Posterior cingulate gyrus (tissue), 11 donors: ENCODE measurements at regions not wholly inside any gene's neighbourhood (a gene's known extent, or its start where the extent isn't known, plus 50 kb on each side); places are given as distances from the start of the nearest gene placed in this dataset.
A peak's percentile ranks its signal among the peaks of the same experiment; 100 is the strongest.

Experiments used
- DNase-seq, 10 donors: peaks; one replicate each; pipeline versions ENCODE4 v3.0.0 to v3.0.0-alpha.2; 2020 to 2021; ENCODE audit warnings: mixed read lengths in 3 of 10
- intact Hi-C: fragments of 100-400 bp; cut with DNase I; formaldehyde crosslinking; loops from one replicate; pipeline ENCODE4 v1.15.1; 2023

DNA sequence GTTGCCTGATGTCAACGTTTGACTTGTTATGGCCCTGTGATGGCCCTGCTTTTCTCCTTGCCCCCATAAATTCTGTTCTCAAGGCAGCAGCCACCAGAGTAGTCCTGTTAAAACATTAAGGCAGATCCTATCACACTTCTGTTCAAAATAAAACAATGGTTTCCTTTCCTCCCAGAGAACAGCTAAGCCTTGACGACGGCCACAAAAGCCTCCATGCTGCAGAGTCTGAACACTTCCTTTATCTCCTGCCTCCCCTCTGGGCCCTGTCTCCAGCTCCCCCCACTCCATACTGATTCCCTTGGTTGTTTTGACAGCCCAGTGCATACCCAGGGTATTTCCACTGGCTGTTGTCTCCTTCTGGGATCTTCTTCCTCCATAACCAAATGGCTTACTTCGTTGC is 618.1 kb downstream of the MED13L start:
- intact Hi-C loops: no loop called here
- no peak for DNase-seq

DNA sequence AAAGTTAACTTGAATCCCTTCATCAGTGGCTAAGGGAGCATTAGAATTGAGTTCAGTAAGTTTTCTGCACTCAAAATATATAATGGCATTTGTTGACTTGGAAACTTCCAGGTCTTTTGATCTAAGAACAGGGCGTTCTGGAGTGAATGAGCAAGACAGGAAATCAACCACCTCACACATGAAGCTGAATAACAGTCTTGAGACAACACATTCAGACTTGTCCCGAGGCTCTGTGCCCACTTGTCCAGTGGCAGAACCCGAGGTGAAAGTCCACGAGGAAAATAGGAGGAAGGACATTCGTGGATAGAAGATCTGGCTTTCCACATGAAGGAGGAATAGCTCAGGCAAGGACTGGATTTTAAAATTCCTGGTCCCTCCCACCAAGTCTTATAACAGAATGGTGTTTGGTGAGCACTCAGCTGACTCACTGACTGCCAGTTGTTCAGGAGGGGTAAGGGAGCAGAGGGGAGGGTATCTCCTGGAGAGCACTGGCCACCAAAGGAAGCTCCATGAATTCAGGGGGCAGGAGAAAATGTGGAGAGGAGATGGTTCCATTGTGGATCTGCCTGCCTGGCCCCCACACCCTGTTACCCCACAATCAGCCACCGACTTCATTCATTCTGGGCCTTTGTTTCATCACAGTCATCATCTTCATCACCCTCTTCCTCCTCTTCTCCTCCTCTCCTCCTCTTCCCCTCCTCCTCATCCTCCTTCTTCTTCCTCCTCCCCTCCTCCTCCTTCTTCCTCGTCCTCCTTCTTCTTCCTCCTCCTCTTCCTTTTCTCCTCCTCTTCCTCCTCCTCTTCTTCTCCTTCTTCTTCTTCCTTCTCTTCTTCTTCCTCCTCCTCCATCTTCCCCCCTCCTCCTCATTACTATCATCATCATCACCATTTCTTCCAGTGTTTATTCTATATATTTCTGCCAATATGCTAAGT is 620.1 kb downstream of the MED13L start:
- DNase-seq: no peak
- intact Hi-C loops: no loop called here

DNA sequence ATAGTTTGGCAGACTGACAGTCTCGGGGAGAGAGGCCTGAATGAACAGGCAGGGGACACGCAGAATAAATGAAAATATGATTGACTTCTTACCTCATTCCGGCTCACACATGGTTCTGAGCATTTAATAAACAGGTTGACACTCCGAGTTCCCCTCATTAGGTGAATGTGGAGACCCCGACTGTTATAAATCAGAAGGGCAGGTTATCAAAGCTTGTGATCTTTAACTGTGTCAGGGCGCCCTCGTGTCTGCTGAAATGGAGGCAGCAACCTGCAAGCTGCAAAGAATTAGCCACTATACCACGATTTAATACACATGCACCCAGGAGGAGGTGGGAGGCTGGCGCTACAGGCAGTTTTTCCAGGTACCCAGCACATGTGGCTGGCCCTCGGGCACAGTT is 627.5 kb downstream of the MED13L start:
- no peak for DNase-seq
- intact Hi-C loops: no loop called here

DNA sequence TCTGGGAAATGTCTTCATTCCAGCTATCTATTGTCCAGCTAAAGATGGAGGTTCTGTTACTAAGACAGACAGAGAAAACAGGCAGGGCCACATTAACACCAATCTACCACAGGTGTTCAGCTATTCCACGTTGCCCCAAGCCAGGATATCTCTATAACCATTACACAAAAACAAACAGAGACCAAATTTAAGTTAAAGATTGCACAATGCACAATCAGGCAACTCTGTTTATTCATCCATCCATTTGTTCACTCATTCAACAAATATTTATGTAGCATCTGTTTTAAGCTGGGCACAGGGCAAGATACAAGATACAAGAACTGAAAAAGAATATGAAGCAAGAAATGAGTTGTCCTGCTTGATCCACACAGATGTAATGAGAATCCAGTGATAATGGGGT is 629.0 kb downstream of the MED13L start:
- DNase-seq: no peak
- intact Hi-C loops: no loop called here

DNA sequence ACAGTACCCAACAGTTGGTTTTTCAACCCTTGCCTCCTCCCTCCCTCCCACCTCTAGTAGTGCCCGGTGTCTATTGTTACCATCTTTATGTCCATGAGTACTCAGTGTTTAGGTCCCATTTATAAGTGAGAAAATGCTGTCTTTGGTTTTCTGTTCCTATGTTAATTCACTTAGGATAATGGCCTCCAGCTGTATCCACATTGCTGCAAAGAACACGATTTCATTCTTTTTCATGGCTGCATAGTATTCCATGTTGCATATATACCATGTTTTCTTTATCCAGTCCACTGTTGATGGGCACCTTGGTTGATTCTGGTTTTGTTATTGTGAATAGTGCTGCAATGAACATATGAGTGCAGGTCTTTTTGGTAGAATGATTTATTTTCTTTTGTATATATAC is 631.3 kb downstream of the MED13L start:
- intact Hi-C loops: no loop called here
- DNase-seq: no peak

DNA sequence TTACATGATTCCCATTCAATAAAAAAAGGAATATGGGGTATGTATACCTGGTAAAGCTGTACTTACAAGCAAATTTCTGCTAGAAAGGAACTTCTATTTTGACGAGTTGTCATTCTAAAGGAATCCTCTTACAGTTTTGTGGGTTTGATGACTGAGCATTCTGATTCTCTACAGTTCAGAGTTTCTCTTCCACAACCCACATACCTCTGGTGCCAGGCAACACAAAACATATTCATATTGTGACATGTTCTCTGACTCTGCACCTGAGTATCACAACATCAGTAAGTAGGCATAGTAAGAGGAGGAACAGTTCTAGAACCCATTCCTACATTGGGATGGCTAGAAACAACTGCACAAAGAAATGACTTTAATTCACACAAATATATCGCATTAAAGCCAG is 636.6 kb downstream of the MED13L start:
- intact Hi-C loops: no loop called here
- DNase-seq: no peak

DNA sequence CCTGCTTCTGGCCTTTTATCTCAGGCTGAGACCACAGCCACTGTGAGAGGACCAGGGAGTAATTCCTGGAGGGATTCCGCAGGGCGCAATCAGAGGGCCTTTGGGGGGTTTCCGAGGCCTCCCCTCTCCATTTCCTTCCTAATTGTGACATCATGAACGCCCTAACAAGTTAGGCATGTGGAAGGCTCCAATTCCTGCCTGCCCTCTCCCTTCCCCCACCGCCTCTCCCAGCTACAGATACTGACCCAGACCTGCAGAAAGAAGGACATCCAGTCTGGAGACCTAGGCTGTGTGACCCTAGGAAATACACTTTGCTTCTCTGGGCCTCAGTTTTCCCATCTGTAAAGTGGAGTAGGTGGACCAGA is 637.9 kb downstream of the MED13L start:
- no peak for DNase-seq
- intact Hi-C loops: no loop called here

DNA sequence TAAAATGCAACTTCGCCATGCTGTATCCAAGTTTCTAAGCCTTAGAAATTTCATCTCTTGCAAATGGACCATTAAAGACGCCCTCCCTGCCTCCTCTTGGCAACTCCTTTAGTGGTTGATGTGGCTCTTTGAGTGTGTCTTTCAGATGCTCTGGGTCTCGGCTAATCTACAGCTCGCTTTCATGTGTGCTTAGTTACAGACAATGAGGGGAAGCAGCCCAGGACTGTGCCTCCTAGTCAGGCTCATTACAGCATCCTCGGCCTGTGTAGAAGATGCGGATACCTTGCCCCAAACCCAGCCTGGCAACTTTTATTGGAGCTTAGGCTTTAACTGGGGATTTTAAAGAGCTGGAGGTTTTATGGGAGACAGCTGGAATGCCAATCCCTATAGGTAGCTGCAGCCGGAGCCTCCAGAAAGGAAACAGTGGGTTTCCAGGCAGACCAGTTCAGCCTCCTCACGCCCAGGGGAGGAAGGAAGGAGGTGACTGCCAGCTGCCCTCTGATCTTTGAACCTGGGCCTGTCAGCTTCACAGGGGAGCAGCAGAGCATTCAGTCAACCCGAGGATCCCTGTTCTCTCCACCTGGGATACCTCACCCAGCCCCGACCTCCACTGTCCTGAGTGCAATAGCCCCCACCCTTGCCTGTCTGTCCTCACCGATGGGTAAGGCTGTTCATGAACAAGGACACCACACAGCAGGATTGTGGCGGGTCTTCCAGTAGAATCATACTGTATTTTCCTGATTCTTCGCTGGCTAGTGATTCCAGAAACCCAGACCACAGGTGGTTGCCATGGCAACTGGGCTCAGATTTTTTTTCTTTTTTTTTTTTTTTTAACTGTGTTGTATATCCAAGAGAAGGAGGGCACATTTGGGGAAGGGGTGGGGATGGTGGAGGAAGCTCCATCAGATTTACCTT is 638.5 kb downstream of the MED13L start:
- intact Hi-C loops: no loop called here

DNA sequence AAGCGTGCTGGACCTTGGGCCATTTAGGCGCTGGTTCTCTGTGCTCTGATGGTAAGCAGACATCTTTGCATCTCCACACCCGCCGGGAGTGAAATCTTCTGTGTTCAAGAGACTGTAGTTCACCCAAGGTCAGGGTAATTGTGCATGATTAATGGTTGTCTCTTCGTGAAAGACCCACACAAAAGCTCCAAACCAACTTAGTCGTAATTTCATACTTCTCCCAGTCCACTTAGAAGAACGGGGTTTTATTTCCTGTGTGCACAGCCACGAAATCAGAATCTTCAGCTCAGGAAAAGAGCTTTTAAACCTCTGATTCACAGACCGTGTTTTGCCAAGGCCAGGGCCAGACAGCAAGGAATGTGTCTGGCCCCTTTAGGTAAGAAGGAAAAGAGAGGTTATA is 640.9 kb downstream of the MED13L start:
- intact Hi-C loops: loop anchor here (1.0 kb wide), 1 partner anchor 17 kb away; no protein-coding TSS in a partner anchor
- no peak for DNase-seq

More for the DNA sequence above, 638.5 kb downstream of the MED13L start:
- no peak for DNase-seq

DNA sequence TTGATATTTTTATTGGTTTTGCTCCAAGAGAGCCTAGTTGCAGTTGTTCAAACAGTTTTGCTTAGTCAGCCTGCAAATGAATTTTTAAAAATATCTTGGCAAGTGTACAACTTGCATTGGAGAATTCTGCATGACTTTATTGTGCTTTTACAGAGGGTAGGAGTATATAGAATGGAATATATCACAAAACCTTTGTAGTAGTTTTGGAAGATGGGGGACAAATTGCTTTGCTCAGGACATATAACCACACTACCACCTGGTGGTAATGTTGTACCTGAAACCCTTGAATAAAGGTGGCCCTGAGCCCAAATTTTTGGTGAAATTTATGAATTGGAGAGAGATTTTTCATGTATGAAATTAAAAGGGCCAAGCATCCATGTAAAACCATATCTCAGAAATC is 645.2 kb downstream of the MED13L start:
- intact Hi-C loops: loop anchor here (5.0 kb wide), 1 partner anchor 965 kb away; no protein-coding TSS in a partner anchor
- no peak for DNase-seq

DNA sequence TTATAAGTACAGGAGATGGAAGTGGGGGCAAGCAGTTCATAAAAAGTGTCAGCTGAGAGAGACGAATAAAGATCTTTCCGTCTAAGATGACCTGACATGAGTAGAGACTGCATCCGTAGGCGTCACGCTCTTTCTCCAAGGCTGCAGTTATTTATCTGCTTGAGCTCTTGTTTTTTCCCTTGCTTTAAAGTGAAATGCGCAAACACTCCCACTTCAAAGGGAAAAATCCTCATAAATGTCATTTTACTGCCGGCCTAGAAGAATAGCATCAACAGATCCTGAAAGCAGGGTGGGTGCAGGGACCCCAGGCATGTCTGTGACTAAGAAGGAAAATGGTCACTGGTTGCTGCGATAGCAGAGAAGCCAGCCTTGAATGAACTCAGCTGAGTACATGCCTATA is 647.4 kb downstream of the MED13L start:
- intact Hi-C loops: loop anchor here (5.0 kb wide), 1 partner anchor 963 kb away; no protein-coding TSS in a partner anchor
- no peak for DNase-seq

DNA sequence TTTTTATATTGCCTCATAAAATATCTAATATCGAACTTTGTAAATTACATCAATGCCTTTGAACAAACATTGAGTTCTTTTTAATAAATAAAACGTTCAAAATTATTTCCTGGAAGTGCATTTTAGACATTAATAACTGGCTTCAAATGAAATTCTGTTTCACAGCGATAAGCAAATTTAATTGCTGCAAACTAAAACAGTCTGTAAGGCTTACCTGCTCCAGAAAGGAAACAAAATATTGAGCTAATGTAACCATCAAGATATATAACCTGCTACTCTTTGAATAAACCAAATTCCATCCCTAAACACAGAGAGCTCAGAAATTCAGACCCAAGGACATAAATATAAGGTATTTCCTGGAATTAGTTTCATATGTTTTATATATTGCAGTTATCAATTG is 651.3 kb downstream of the MED13L start:
- DNase-seq: no peak
- intact Hi-C loops: no loop called here

DNA sequence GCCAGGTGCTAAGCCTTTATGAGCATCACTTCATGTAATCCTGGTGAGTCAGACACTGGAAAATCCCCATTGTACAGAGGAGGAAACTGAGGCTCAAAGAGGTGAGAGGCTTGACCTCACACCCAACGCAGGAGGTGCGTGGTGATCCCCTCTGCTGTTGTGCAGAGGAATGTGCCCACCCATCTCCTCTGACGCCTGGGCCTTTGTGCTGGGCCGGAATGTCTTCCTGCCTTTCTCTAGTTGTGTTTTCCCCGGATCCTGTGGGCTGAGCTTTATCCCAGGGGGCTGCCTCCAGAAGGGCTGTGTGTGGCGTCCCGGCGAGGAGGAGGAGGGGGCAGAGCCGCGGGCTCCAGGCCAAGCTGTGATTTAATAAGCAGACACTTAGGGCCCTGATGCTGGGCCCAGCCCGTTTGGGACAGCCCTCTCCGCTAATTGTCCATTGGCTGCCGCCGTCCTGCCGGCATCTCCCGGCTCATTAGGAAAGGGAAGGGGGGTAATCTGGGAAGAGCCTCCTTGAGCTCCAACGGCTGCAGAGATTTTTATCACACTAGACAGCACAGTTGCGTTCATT is 653.6 kb downstream of the MED13L start:
- peak in 1 of 10 donors; percentile 38 for DNase-seq
- intact Hi-C loops: no loop called here

DNA sequence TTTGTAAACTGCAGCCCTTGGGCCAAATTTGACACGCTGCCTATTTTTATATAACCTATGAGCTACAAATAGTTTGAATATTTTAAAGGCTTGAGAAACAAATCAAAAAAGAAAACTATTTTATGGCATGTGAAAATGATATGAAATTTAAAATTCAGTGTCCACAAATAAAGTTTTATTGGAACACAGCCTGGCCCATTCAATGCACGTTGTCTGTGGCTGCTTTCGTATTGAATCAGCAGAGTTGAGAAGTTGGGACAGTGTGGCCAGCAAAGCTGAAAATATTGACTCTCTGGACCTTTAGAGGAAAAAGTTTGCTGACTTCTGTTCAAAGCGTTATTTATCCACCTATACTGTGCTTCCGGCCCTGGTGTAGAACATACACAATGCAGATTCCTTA is 654.2 kb downstream of the MED13L start:
- peak in 1 of 10 donors; percentile 16 for DNase-seq
- intact Hi-C loops: no loop called here

DNA sequence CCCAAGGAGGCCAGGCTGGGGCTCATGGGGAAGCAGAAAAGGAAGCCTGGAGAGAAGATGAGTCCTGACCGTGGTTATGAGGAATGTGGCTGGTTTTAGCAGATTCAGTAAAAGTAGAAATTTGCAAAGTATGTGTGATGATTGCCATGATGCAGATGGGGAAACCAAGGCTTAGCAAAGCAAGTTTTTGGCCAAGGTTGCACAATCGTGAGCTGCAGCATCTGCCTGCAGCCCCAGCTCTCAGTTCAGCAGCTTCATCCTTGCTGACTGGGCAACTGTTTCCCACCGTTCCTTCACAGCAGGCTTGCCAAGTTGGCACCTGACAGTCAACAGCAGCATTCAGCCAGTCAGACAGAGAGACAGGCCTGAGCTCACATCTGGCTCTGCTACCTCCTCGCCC is 656.7 kb downstream of the MED13L start:
- DNase-seq: peak in 1 of 10 donors; percentile 47
- intact Hi-C loops: no loop called here

DNA sequence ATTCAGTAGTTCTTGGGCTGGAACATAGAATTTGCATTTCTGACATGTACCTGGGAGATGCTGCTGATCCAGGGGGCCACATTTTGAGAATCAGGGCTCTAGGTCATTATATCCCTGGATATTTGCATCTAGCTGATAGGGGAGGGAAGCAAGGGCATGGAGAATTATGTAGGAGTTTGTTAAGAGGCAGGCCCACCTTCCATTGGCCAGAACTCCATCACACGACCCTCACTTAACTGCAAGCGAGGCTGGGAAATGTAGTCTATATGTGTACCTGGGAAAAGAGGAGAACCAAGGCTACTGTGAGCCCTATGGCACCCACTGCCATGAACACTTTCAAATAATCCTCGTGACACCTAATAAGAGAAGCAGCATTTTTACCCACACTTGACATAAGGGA is 657.6 kb downstream of the MED13L start:
- intact Hi-C loops: loop anchor here (1.0 kb wide), 1 partner anchor 16 kb away; no protein-coding TSS in a partner anchor
- no peak for DNase-seq

DNA sequence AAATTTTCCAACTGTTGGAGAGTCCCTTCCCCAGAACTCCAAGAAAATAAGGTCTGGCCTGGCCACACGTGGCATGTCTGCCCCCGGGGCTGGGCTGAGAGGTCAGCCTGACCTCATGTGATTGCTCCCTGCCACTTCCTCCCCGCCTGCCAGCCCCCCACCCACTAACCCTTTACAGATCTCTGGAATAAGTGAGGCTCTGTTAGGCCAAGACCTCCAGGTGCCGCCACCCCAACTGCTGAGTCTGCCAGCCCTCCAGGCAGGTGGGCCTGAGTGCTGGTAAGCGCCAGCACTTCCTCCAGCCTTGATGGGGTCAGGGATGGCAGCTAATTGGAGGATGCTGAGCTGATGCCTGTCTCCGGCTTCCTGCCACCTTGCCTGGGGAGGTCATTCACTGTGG is 658.4 kb downstream of the MED13L start:
- peak in 1 of 10 donors; percentile 57 for DNase-seq
- intact Hi-C loops: loop anchor here (1.0 kb wide), 1 partner anchor 17 kb away; no protein-coding TSS in a partner anchor

DNA sequence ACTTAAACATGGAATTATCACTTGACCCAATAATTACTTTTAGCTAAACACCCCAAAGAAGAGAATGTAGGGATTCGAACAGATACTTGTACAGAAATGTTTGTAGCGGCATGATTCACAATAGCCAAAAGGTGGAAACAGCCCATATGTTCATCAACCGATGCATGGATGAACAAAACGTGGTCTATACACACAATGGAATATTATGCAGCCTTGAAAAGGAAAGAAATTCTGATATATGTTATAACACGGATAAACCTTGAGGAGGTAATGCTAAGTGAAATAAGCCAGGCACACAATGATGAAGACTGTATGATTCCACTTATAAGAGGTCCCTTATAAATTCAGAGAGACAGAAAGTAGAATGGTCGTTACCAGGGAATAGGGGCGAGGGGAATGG is 659.4 kb downstream of the MED13L start:
- DNase-seq: no peak
- intact Hi-C loops: no loop called here

DNA sequence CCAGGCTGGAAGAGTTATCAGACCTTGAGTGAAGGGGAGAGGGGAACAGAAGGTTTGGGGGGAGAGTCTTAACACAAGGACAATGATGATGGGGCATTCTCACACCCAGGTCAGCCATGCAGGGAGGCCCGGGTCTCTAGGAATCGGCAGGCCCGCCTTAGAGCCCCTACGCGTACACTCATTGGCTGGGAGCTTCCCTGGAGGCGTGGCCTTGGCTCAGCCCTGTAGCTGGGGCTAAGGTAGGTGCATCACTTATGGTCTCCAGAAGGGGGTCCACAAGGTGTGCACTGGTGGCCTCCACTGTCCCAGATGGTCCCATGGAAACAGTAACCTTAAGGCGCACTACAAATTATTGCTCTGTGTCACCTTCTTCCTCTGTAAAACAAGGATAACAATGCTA is 660.1 kb downstream of the MED13L start:
- intact Hi-C loops: no loop called here
- DNase-seq: no peak

DNA sequence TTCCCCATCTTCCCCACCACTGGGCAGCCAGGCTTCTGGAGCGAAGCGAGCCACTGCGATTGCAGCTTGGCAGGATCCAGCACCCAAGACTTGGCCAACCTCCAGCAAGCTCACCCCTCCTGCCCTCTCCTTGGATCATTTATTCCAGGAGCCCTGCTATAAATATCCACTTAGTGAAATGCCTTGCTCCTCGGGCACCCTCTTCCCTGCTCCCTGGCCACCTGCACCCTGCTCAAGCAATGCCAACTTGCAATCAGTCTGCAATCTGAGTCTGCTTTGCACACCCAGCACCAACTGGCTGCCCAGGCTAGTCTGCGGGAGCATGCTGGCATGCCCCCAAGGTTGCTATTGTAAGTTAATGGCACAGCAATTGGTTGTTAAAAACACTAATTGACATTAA is 666.0 kb downstream of the MED13L start:
- DNase-seq: no peak

DNA sequence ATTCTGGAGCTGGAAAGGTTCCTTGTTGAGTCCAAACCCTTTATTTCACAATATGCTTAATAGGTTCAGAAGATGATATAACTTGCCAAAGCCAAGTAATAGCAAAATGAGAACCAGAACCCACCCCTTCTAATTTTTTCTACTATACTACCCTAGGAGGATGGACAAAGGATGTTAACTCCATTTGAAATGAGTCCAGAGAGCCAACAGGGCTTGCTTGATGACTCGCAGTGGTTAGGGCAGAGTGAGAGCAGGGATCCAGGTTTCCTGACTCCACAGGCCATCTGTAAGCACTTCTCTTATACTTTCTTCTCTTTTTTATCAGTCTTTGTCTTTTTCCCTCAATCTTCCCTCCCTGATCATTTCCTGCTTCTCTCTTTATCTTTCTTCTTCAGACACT is 668.1 kb downstream of the MED13L start:
- DNase-seq: no peak

More for the DNA sequence above, 666.0 kb downstream of the MED13L start:
- intact Hi-C loops: no loop called here

More for the DNA sequence above, 668.1 kb downstream of the MED13L start:
- intact Hi-C loops: no loop called here
